Cerebellar cortex (tissue), 1 donor: ENCODE measurements at regions not wholly inside any gene's neighbourhood (a gene's known extent, or its start where the extent isn't known, plus 50 kb on each side); places are given as distances from the start of the nearest gene placed in this dataset.
"Not testable (repeated sequence)": the region's sequence is repeated elsewhere in the genome, so short reads cannot be mapped to it uniquely, and the experiment has no call there.

Source experiments
- DNase-seq: peaks from one replicate; pipeline ENCODE4 v3.0.0-alpha.2; 2015; ENCODE audit warnings: low spot score

- DNase-seq: no peak
Observed at GRCh38 chr9:96156171-96156974, 145.6 kb downstream of the HSD17B3 start.

- DNase-seq: no peak
Observed at GRCh38 chr9:96154081-96154480, 147.9 kb downstream of the HSD17B3 start.

- DNase-seq: no peak
Observed at GRCh38 chr9:96152550-96152949, 149.4 kb downstream of the HSD17B3 start.

GRCh38 chr9:96150324-96151227 is 151.4 kb downstream of the HSD17B3 start:
- no peak for DNase-seq

- DNase-seq: no peak
Observed at GRCh38 chr9:96149533-96150280, 152.3 kb downstream of the HSD17B3 start.

- no peak for DNase-seq
Observed at GRCh38 chr9:96148634-96149532, 153.1 kb downstream of the HSD17B3 start.

- DNase-seq: not testable (repeated sequence)
Observed at GRCh38 chr9:96147029-96147428, 154.9 kb downstream of the HSD17B3 start.

GRCh38 chr9:96141666-96142065 is 160.3 kb downstream of the HSD17B3 start:
- DNase-seq: no peak

- no peak for DNase-seq
Observed at GRCh38 chr9:96141128-96141474, 160.9 kb downstream of the HSD17B3 start.

- no peak for DNase-seq
Observed at GRCh38 chr9:96140296-96141127, 161.5 kb downstream of the HSD17B3 start.

GRCh38 chr9:96139592-96140295 is 162.2 kb downstream of the HSD17B3 start:
- DNase-seq: no peak

- no peak for DNase-seq
Observed at GRCh38 chr9:96138616-96139015, 163.4 kb downstream of the HSD17B3 start.

GRCh38 chr9:96137671-96138429 is 164.1 kb downstream of the HSD17B3 start:
- DNase-seq: no peak

GRCh38 chr9:96136992-96137670 is 164.8 kb downstream of the HSD17B3 start:
- DNase-seq: no peak

GRCh38 chr9:96135753-96136290 is 166.2 kb downstream of the HSD17B3 start:
- no peak for DNase-seq

- DNase-seq: no peak
Observed at GRCh38 chr9:96135076-96135752, 166.8 kb downstream of the HSD17B3 start.

GRCh38 chr9:96133321-96134021 is 168.5 kb downstream of the HSD17B3 start:
- no peak for DNase-seq
